ENCODE measurements at regions not wholly inside any gene's neighbourhood (a gene's known extent, or its start where the extent isn't known, plus 50 kb on each side); places are given as distances from the start of the nearest gene placed in this dataset.
"Not testable (repeated sequence)": the region's sequence is repeated elsewhere in the genome, so short reads cannot be mapped to it uniquely, and the experiment has no call there.

GRCh38 chr10:65765006-65765541 lies 1160.8 kb upstream of the LRRTM3 start:
- DNase-seq = no peak

GRCh38 chr10:65769828-65770227 lies 1156.0 kb upstream of the LRRTM3 start:
- DNase-seq = no peak

GRCh38 chr10:65778753-65779152 lies 1147.1 kb upstream of the LRRTM3 start:
- no peak for DNase-seq

GRCh38 chr10:65779985-65780384 lies 1145.9 kb upstream of the LRRTM3 start:
- DNase-seq = no peak

- no peak for DNase-seq
Observed at GRCh38 chr10:65786279-65786678, 1139.6 kb upstream of the LRRTM3 start.

- no peak for DNase-seq
Observed at GRCh38 chr10:65787571-65787970, 1138.3 kb upstream of the LRRTM3 start.

- DNase-seq = no peak
Observed at GRCh38 chr10:65788271-65788670, 1137.6 kb upstream of the LRRTM3 start.

- DNase-seq = no peak
Observed at GRCh38 chr10:65791979-65792378, 1133.9 kb upstream of the LRRTM3 start.

GRCh38 chr10:65793738-65794425 lies 1132.0 kb upstream of the LRRTM3 start:
- DNase-seq = no peak

- DNase-seq = not testable (repeated sequence)
Observed at GRCh38 chr10:65794861-65795260, 1131.0 kb upstream of the LRRTM3 start.

- DNase-seq = no peak
Observed at GRCh38 chr10:65796472-65796871, 1129.4 kb upstream of the LRRTM3 start.

GRCh38 chr10:65798133-65798532 lies 1127.7 kb upstream of the LRRTM3 start:
- DNase-seq = no peak

GRCh38 chr10:65802391-65802790 lies 1123.4 kb upstream of the LRRTM3 start:
- no peak for DNase-seq

GRCh38 chr10:65805511-65805910 lies 1120.3 kb upstream of the LRRTM3 start:
- no peak for DNase-seq

GRCh38 chr10:65805993-65806392 lies 1119.8 kb upstream of the LRRTM3 start:
- DNase-seq = no peak

- DNase-seq = no peak
Observed at GRCh38 chr10:65808687-65809333, 1117.0 kb upstream of the LRRTM3 start.

- no peak for DNase-seq
Observed at GRCh38 chr10:65811931-65812525, 1113.8 kb upstream of the LRRTM3 start.

- no peak for DNase-seq
Observed at GRCh38 chr10:65816536-65816935, 1109.3 kb upstream of the LRRTM3 start.

- DNase-seq = no peak
Observed at GRCh38 chr10:65818990-65819389, 1106.8 kb upstream of the LRRTM3 start.

GRCh38 chr10:65827359-65827758 lies 1098.5 kb upstream of the LRRTM3 start:
- no peak for DNase-seq

- no peak for DNase-seq
Observed at GRCh38 chr10:65838811-65839210, 1087.0 kb upstream of the LRRTM3 start.

GRCh38 chr10:65843203-65843602 lies 1082.6 kb upstream of the LRRTM3 start:
- DNase-seq = no peak

- no peak for DNase-seq
Observed at GRCh38 chr10:65845916-65846315, 1079.9 kb upstream of the LRRTM3 start.

- no peak for DNase-seq
Observed at GRCh38 chr10:65846541-65846940, 1079.3 kb upstream of the LRRTM3 start.

Measured in activated gamma-delta T cell (primary cell).